K562 (cell line): ENCODE measurements at regions not wholly inside any gene's neighbourhood (a gene's known extent, or its start where the extent isn't known, plus 50 kb on each side); places are given as distances from the start of the nearest gene placed in this dataset.

Experiments
- CEBPB ChIP-seq: fragments of 450-650 bp; IDR thresholded peaks from 2 replicates; pipeline ENCODE4 v1.6.1; 2016; ENCODE audit warnings: missing genetic modification characterization, missing compliant biosample characterization
- ELF2 ChIP-seq: fragments of 250-450 bp; sonication (Bioruptor Pico); IDR thresholded peaks from 2 replicates; pipeline ENCODE4 v1.5.0; 2021; ENCODE audit warnings: mild to moderate bottlenecking
- POLR2A ChIP-seq: fragments of 450-650 bp; conservative IDR thresholded peaks from 2 replicates; pipeline ENCODE4 v1.6.1; 2016
- POLR2AphosphoS5 ChIP-seq: IDR thresholded peaks from 2 replicates; pipeline ENCODE4 v1.6.1; 2011; ENCODE audit warnings: mild to moderate bottlenecking, low read depth, low read length, moderate library complexity; ENCODE audit not compliant: control insufficient read depth, insufficient read depth
- SPI1 ChIP-seq: IDR thresholded peaks from 2 replicates; pipeline ENCODE4 v1.6.1; 2011; ENCODE audit warnings: low read depth, low read length, control low read depth, borderline replicate concordance
- TBL1XR1 ChIP-seq, 2 experiments: IDR thresholded peaks; 2 replicates each; pipeline ENCODE4 v1.6.1; 2012; ENCODE audit warnings: improper control_type of control experiment in 2 of 2, low read length in 2 of 2, mild to moderate bottlenecking in 1 of 2
- TCF7L2 ChIP-seq: fragments of 150-350 bp; IDR thresholded peaks from 2 replicates; pipeline ENCODE4 v1.6.1; 2016; ENCODE audit warnings: low read depth, mild to moderate bottlenecking, low read length, moderate library complexity
- TF ChIP-seq, protein P1 (sequence below): sonication (generic); formaldehyde crosslinking; IDR thresholded peaks from 2 replicates; pipeline ENCODE4 v1.5.0; 2020; ENCODE audit warnings: missing genetic modification reagents
- TF ChIP-seq, protein P2 (sequence below): sonication (generic); formaldehyde crosslinking; IDR thresholded peaks from 2 replicates; pipeline ENCODE4 v1.8.1; 2023; ENCODE audit warnings: mild to moderate bottlenecking, missing genetic modification reagents
- TF ChIP-seq, protein P3 (sequence below), 3 experiments: IDR thresholded peaks in 2 of 3; conservative IDR thresholded peaks in 1 of 3; 2 replicates each; pipeline ENCODE4 v1.5.1; 2011 to 2012; ENCODE audit warnings: low read length in 3 of 3, mild to moderate bottlenecking in 3 of 3, control low read depth in 2 of 3, improper control_type of control experiment in 1 of 3, inconsistent platforms in 1 of 3, low read depth in 1 of 3, mixed read lengths in 1 of 3, moderate library complexity in 1 of 3; ENCODE audit not compliant: insufficient read depth in 2 of 3
- TF ChIP-seq, protein P4 (sequence below): sonication (generic); formaldehyde crosslinking; IDR thresholded peaks from 2 replicates; pipeline ENCODE4 v1.8.0; 2022; ENCODE audit warnings: mild to moderate bottlenecking, missing genetic modification reagents, borderline replicate concordance

DNA sequence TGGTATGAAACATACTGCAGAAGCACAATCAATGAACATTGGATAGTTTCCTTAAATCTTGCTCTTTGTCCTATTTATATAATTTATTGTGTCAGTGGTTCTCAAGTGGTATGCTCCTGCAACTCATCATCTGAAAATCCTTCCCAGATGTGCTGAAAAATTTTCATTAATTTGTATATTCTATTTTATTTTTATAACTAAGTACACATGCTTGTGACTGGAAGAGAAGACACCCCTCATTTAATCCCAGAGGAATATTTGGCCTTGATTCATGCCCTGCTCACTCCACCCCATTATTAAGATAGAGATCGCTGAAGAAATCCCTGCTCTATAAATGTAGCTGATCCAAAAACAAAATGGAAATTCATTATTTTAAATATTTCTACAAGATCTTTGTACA is 870.5 kb upstream of the CXADR start:
- TF ChIP-seq, protein P1, sequence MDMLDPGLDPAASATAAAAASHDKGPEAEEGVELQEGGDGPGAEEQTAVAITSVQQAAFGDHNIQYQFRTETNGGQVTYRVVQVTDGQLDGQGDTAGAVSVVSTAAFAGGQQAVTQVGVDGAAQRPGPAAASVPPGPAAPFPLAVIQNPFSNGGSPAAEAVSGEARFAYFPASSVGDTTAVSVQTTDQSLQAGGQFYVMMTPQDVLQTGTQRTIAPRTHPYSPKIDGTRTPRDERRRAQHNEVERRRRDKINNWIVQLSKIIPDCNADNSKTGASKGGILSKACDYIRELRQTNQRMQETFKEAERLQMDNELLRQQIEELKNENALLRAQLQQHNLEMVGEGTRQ (CRISPR knock-in tag): no peak
- TF ChIP-seq POLR2A: no peak
- TF ChIP-seq, protein P2, sequence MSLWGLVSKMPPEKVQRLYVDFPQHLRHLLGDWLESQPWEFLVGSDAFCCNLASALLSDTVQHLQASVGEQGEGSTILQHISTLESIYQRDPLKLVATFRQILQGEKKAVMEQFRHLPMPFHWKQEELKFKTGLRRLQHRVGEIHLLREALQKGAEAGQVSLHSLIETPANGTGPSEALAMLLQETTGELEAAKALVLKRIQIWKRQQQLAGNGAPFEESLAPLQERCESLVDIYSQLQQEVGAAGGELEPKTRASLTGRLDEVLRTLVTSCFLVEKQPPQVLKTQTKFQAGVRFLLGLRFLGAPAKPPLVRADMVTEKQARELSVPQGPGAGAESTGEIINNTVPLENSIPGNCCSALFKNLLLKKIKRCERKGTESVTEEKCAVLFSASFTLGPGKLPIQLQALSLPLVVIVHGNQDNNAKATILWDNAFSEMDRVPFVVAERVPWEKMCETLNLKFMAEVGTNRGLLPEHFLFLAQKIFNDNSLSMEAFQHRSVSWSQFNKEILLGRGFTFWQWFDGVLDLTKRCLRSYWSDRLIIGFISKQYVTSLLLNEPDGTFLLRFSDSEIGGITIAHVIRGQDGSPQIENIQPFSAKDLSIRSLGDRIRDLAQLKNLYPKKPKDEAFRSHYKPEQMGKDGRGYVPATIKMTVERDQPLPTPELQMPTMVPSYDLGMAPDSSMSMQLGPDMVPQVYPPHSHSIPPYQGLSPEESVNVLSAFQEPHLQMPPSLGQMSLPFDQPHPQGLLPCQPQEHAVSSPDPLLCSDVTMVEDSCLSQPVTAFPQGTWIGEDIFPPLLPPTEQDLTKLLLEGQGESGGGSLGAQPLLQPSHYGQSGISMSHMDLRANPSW (CRISPR knock-in tag): no peak
- TF ChIP-seq, protein P3, sequence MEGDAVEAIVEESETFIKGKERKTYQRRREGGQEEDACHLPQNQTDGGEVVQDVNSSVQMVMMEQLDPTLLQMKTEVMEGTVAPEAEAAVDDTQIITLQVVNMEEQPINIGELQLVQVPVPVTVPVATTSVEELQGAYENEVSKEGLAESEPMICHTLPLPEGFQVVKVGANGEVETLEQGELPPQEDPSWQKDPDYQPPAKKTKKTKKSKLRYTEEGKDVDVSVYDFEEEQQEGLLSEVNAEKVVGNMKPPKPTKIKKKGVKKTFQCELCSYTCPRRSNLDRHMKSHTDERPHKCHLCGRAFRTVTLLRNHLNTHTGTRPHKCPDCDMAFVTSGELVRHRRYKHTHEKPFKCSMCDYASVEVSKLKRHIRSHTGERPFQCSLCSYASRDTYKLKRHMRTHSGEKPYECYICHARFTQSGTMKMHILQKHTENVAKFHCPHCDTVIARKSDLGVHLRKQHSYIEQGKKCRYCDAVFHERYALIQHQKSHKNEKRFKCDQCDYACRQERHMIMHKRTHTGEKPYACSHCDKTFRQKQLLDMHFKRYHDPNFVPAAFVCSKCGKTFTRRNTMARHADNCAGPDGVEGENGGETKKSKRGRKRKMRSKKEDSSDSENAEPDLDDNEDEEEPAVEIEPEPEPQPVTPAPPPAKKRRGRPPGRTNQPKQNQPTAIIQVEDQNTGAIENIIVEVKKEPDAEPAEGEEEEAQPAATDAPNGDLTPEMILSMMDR (IDR thresholded peaks at IDR 0.05 in 2 of 3, conservative IDR thresholded peaks at IDR 0.05 in 1 of 3; ENCODE audit: insufficient read depth in 2 of 3, low read depth in 1 of 3, low read length in 3 of 3): no peak
- TF ChIP-seq SPI1: no peak
- TF ChIP-seq, protein P4, sequence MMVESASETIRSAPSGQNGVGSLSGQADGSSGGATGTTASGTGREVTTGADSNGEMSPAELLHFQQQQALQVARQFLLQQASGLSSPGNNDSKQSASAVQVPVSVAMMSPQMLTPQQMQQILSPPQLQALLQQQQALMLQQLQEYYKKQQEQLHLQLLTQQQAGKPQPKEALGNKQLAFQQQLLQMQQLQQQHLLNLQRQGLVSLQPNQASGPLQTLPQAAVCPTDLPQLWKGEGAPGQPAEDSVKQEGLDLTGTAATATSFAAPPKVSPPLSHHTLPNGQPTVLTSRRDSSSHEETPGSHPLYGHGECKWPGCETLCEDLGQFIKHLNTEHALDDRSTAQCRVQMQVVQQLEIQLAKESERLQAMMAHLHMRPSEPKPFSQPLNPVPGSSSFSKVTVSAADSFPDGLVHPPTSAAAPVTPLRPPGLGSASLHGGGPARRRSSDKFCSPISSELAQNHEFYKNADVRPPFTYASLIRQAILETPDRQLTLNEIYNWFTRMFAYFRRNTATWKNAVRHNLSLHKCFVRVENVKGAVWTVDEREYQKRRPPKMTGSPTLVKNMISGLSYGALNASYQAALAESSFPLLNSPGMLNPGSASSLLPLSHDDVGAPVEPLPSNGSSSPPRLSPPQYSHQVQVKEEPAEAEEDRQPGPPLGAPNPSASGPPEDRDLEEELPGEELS (CRISPR knock-in tag): no peak
- TF ChIP-seq POLR2AphosphoS5: no peak
- no peak for TF ChIP-seq ELF2 (CRISPR knock-in tag)
- TF ChIP-seq TBL1XR1 (IDR thresholded peaks at IDR 0.05; ENCODE audit: low read length in 2 of 2): no peak
- no peak for TF ChIP-seq TCF7L2
- no peak for TF ChIP-seq CEBPB (tag)
